ENCODE measurements at regions not wholly inside any gene's neighbourhood (a gene's known extent, or its start where the extent isn't known, plus 50 kb on each side); places are given as distances from the start of the nearest gene placed in this dataset.
"Not testable (repeated sequence)": the region's sequence is repeated elsewhere in the genome, so short reads cannot be mapped to it uniquely, and the experiment has no call there.

- no peak for TF ChIP-seq CTCF (conservative IDR thresholded peaks at IDR 0.05; ENCODE audit: low read depth, low read length)
- DNase-seq (ENCODE audit: low read depth) = no peak
- no peak overlapping the region for H3K4me3 ChIP-seq (ENCODE audit: low read depth, low read length)
These were observed 1124.4 kb downstream of the NXPH1 start for GRCh38 chr7:9557853-9558252.

- H3K4me3 ChIP-seq (ENCODE audit: low read depth, low read length) = no peak overlapping the region
- no peak for DNase-seq (ENCODE audit: low read depth)
- TF ChIP-seq CTCF (conservative IDR thresholded peaks at IDR 0.05; ENCODE audit: low read depth, low read length) = no peak
These were observed 1142.3 kb downstream of the NXPH1 start for GRCh38 chr7:9575716-9576115.

- no peak for TF ChIP-seq CTCF (conservative IDR thresholded peaks at IDR 0.05; ENCODE audit: low read depth, low read length)
- no peak overlapping the region for H3K4me3 ChIP-seq (ENCODE audit: low read depth, low read length)
- no peak for DNase-seq (ENCODE audit: low read depth)
These were observed 1149.4 kb downstream of the NXPH1 start for GRCh38 chr7:9582824-9583223.

- H3K4me3 ChIP-seq (ENCODE audit: low read depth, low read length) = no peak overlapping the region
- DNase-seq (ENCODE audit: low read depth) = no peak
- no peak for TF ChIP-seq CTCF (conservative IDR thresholded peaks at IDR 0.05; ENCODE audit: low read depth, low read length)
These were observed 1165.0 kb downstream of the NXPH1 start for GRCh38 chr7:9598411-9598810.

GRCh38 chr7:9600974-9601373 is 1167.6 kb downstream of the NXPH1 start:
- TF ChIP-seq CTCF (conservative IDR thresholded peaks at IDR 0.05; ENCODE audit: low read depth, low read length) = no peak
- no peak overlapping the region for H3K4me3 ChIP-seq (ENCODE audit: low read depth, low read length)
- DNase-seq (ENCODE audit: low read depth) = no peak

- no peak for DNase-seq (ENCODE audit: low read depth)
- H3K4me3 ChIP-seq (ENCODE audit: low read depth, low read length) = no peak overlapping the region
- TF ChIP-seq CTCF (conservative IDR thresholded peaks at IDR 0.05; ENCODE audit: low read depth, low read length) = no peak
These were observed 1169.9 kb downstream of the NXPH1 start for GRCh38 chr7:9603291-9603690.

- H3K4me3 ChIP-seq (ENCODE audit: low read depth, low read length) = no peak overlapping the region
- DNase-seq (ENCODE audit: low read depth) = no peak
- TF ChIP-seq CTCF (conservative IDR thresholded peaks at IDR 0.05; ENCODE audit: low read depth, low read length) = no peak
These were observed 1175.2 kb downstream of the NXPH1 start for GRCh38 chr7:9608560-9608959.

GRCh38 chr7:9620899-9621298 is 1187.5 kb downstream of the NXPH1 start:
- DNase-seq (ENCODE audit: low read depth); H3K4me3 ChIP-seq (ENCODE audit: low read depth, low read length): not testable (repeated sequence)

- H3K4me3 ChIP-seq (ENCODE audit: low read depth, low read length); DNase-seq (ENCODE audit: low read depth): not testable (repeated sequence)
These were observed 1188.0 kb downstream of the NXPH1 start for GRCh38 chr7:9621306-9621902.

All from choroid plexus epithelial cell (primary cell).